Activated naive CD8-positive, alpha-beta T cell treated with anti-CD3 and anti-CD28 coated beads, Interleukin-2, amount 50 U/mL, for 24 hours (primary cell): ENCODE measurements at regions not wholly inside any gene's neighbourhood (a gene's known extent, or its start where the extent isn't known, plus 50 kb on each side); places are given as distances from the start of the nearest gene placed in this dataset.

Experiments used
- ATAC-seq: fragments of 150-1000 bp; cut with Tn5 transposase; one replicate; pipeline ENCODE4 v1.10.0; 2021
- DNase-seq: peaks from one replicate; pipeline ENCODE4 v3.0.0; 2021
- H3K27ac Mint-ChIP-seq: one replicate; pipeline ENCODE4 v1.8.0; 2021; ENCODE audit warnings: mild to moderate bottlenecking, mixed read lengths
- H3K27me3 Mint-ChIP-seq: one replicate; pipeline ENCODE4 v1.8.0; 2021; ENCODE audit warnings: mixed read lengths
- H3K36me3 Mint-ChIP-seq: one replicate; pipeline ENCODE4 v1.8.0; 2021; ENCODE audit warnings: low read depth, mixed read lengths
- H3K4me1 Mint-ChIP-seq: one replicate; pipeline ENCODE4 v1.8.0; 2021; ENCODE audit warnings: mixed read lengths
- H3K4me3 Mint-ChIP-seq: one replicate; pipeline ENCODE4 v1.8.0; 2021; ENCODE audit warnings: mild to moderate bottlenecking, moderate library complexity, mixed read lengths
- H3K9me3 Mint-ChIP-seq: one replicate; pipeline ENCODE4 v1.8.0; 2021; ENCODE audit warnings: mixed read lengths

DNA sequence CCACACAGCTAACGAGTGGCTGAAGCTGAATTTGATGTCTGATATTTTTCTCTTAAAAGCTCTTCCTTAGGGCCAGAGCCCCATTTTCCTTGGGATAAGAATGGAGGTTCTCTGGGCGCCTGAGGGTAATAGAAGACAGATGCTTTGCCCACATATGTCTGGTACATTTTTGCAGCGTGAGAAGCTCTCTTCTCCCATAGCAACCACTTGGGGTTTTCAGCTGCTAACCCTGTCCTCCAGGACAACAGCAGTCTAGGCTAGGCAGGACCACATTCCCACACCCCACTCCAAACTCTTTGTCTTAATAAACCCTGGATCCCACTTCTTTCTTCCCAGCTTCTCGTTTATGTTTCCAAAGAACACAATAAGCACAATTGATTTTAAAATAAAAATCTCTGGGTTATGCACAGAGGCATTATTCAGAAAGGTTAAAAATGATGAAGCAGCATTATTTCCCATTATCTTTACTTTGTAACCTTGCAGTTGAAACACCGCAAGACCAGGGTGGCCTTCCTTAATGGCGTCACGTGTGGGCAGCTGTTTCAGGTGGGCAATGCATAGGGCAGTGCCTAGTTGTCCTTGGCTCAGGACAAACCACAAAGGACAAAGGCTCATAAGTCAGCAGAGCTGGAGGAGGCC, 56.5 kb upstream of the NTRK3 start:
- H3K36me3 Mint-ChIP-seq = no peaks in the 10 kb centered on the region
- DNase-seq (no peak), ATAC-seq (no peak)
- no peak overlapping the region for H3K4me3 Mint-ChIP-seq
- peaks cover 3% of the 10 kb centered on the region for H3K27me3 Mint-ChIP-seq
- no peaks in the 10 kb centered on the region for H3K4me1 Mint-ChIP-seq
- H3K27ac Mint-ChIP-seq = no peak overlapping the region
- H3K9me3 Mint-ChIP-seq = peaks cover 4% of the 10 kb centered on the region

DNA sequence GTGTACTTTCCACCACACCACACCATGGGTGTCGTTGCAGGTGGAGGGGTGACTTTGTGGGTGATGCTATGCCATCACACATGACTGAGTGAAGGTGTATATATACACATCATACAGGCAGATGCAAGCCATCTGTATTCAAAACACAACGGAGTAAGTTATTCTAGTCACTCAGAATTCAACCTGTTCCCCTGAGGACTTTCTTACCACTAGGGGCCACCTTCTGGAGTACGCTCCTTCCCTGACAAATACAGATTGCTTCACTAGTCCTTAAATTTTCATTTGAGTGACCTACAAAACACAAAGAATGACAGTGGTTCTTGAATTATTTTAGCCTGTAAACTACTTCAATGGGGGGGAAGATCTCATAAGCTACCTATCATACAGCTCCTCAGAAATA, 52.8 kb upstream of the NTRK3 start:
- Mint-ChIP-seq H3K4me1 (no peaks in the 10 kb centered on the region), H3K27ac (no peak overlapping the region), H3K4me3 (no peak overlapping the region), H3K27me3 (peaks cover 2% of the 10 kb centered on the region), H3K9me3 (no peaks in the 10 kb centered on the region), H3K36me3 (no peaks in the 10 kb centered on the region)
- DNase-seq (no peak), ATAC-seq (no peak)

DNA sequence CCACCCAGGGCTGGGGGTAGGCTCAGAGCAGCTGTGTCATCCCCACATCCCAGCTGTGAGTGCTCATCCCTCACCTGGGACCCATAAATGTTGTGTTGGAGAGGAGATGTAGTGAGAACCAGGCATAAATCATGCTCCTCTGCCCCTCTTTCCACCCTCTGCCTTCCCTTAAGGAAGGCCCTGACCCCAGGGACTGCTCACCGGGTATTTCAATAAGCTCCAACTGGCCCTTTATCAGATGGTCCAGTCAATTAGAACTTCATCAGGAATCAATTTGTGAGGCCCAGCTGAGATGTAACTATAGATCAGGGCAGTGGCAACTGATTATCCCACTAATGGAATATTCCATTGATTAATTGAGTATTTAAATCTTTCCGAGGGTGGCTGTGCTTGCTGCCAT, 50.8 kb upstream of the NTRK3 start:
- no peaks in the 10 kb centered on the region for H3K36me3 Mint-ChIP-seq
- no peaks in the 10 kb centered on the region for H3K9me3 Mint-ChIP-seq
- no peak overlapping the region for H3K4me3 Mint-ChIP-seq
- peaks cover 2% of the 10 kb centered on the region for H3K27me3 Mint-ChIP-seq
- ATAC-seq (no peak), DNase-seq (no peak)
- H3K4me1 Mint-ChIP-seq = no peaks in the 10 kb centered on the region
- H3K27ac Mint-ChIP-seq = no peak overlapping the region
